Nephron (organoid): ENCODE measurements at regions not wholly inside any gene's neighbourhood (a gene's known extent, or its start where the extent isn't known, plus 50 kb on each side); places are given as distances from the start of the nearest gene placed in this dataset.

Source experiments
- H3K27ac Mint-ChIP-seq, 3 experiments: 2 replicates each; pipeline ENCODE4 v1.8.0; 2020; ENCODE audit warnings: mixed read lengths in 3 of 3, mild to moderate bottlenecking in 2 of 3, moderate library complexity in 1 of 3
- H3K27me3 Mint-ChIP-seq: 2 replicates; pipeline ENCODE4 v1.8.0; 2021; ENCODE audit warnings: low read depth, mild to moderate bottlenecking, moderate library complexity, mixed read lengths
- H3K36me3 Mint-ChIP-seq: 2 replicates; pipeline ENCODE4 v1.8.0; 2020; ENCODE audit warnings: low read depth, mixed read lengths
- H3K4me1 Mint-ChIP-seq: 2 replicates; pipeline ENCODE4 v1.8.0; 2020; ENCODE audit warnings: mixed read lengths
- H3K4me3 Mint-ChIP-seq, 3 experiments: 2 replicates each; pipeline ENCODE4 v1.8.0; 2020; ENCODE audit warnings: mild to moderate bottlenecking in 3 of 3, mixed read lengths in 3 of 3, moderate library complexity in 2 of 3
- H3K9me3 Mint-ChIP-seq: 2 replicates; pipeline ENCODE4 v1.8.0; 2020; ENCODE audit warnings: mixed read lengths
- TF ChIP-seq, protein P1 (sequence below), 3 experiments: fragments of 200-600 bp; sonication (generic); IDR thresholded peaks; one replicate each; pipeline ENCODE4 v1.5.0; 2021; ENCODE audit warnings: antibody characterized with exemption in 3 of 3; ENCODE audit not compliant: unreplicated experiment in 3 of 3

- H3K36me3 Mint-ChIP-seq = no peaks in the 10 kb centered on the region
- H3K4me1 Mint-ChIP-seq = no peaks in the 10 kb centered on the region
- TF ChIP-seq, protein P1, sequence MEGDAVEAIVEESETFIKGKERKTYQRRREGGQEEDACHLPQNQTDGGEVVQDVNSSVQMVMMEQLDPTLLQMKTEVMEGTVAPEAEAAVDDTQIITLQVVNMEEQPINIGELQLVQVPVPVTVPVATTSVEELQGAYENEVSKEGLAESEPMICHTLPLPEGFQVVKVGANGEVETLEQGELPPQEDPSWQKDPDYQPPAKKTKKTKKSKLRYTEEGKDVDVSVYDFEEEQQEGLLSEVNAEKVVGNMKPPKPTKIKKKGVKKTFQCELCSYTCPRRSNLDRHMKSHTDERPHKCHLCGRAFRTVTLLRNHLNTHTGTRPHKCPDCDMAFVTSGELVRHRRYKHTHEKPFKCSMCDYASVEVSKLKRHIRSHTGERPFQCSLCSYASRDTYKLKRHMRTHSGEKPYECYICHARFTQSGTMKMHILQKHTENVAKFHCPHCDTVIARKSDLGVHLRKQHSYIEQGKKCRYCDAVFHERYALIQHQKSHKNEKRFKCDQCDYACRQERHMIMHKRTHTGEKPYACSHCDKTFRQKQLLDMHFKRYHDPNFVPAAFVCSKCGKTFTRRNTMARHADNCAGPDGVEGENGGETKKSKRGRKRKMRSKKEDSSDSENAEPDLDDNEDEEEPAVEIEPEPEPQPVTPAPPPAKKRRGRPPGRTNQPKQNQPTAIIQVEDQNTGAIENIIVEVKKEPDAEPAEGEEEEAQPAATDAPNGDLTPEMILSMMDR (IDR thresholded peaks at IDR 0.05; ENCODE audit: unreplicated experiment in 3 of 3) = no peak
- H3K4me3 Mint-ChIP-seq = no peak overlapping the region
- H3K27me3 Mint-ChIP-seq = peaks cover 4% of the 10 kb centered on the region
- H3K9me3 Mint-ChIP-seq = peaks cover 3% of the 10 kb centered on the region
- no peak overlapping the region for H3K27ac Mint-ChIP-seq
Observed at GRCh38 chr13:85597790-85598500, 201.3 kb downstream of the SLITRK6 start.

DNA sequence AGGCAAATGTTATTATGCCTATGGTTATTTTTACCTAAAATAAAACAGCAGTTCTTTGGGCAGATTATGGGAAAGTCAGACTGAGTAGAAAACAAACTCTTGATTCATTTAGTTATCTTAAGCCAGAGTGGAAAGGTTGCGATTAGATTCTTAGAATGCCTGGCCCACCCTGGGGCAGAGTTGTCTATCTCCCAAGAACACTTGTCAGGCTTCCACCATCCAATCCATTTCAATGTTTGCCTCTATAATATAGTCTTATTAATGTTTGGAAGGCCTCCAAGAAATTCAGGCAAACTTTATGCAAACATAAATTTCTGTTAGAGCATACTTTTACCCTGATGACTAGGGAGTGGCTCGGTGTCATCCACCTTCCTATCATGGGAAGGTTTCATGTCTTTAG, 207.0 kb downstream of the SLITRK6 start:
- H3K4me3 Mint-ChIP-seq = no peak overlapping the region
- H3K4me1 Mint-ChIP-seq = no peaks in the 10 kb centered on the region
- peaks cover 4% of the 10 kb centered on the region for H3K27me3 Mint-ChIP-seq
- H3K36me3 Mint-ChIP-seq = no peaks in the 10 kb centered on the region
- H3K27ac Mint-ChIP-seq = no peak overlapping the region
- H3K9me3 Mint-ChIP-seq = no peaks in the 10 kb centered on the region
- TF ChIP-seq, protein P1 (IDR thresholded peaks at IDR 0.05; ENCODE audit: unreplicated experiment in 3 of 3) = no peak

DNA sequence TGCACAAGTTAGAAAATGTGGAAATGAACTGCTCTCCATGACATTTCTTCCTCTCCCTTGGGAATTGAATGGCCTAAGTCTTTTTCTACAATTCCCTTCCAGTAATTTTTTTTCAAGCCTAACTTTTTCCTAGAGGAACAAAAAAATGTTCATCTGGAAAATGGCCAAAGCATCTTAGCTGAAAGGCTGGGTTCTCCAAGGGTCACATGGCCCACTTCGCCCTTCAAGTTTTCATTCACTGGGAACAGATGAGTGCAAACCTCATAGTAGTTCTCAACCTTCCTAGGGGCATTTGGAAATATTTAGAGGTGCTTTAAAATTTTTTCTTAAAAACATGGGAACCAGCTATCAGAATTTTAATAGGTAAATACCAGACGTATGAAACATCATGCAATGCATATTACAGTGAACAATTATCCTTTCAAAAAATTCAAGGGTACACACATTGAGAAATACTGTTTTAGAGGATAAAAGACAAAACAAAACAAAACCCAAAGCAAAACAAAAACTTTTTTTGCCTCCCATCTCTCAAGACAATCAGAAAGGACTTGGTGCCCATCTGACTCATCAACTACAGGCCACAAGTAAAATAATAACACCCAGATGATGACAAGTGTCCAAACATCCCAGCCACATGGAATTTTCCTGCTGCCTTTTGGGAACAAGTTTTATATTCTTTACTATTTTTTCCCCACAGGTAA, 208.8 kb downstream of the SLITRK6 start:
- peaks cover 2% of the 10 kb centered on the region for H3K9me3 Mint-ChIP-seq
- TF ChIP-seq, protein P1 (IDR thresholded peaks at IDR 0.05; ENCODE audit: unreplicated experiment in 3 of 3) = no peak
- H3K27ac Mint-ChIP-seq = no peak overlapping the region
- no peak overlapping the region for H3K4me3 Mint-ChIP-seq
- H3K27me3 Mint-ChIP-seq = peaks cover 1% of the 10 kb centered on the region
- no peaks in the 10 kb centered on the region for H3K36me3 Mint-ChIP-seq
- H3K4me1 Mint-ChIP-seq = no peaks in the 10 kb centered on the region

GRCh38 chr13:85589021-85589420, 210.2 kb downstream of the SLITRK6 start:
- Mint-ChIP-seq H3K4me1 (no peaks in the 10 kb centered on the region), H3K4me3 (no peak overlapping the region), H3K27me3 (no peaks in the 10 kb centered on the region), H3K36me3 (no peaks in the 10 kb centered on the region), H3K9me3 (peaks cover 2% of the 10 kb centered on the region), H3K27ac (no peak overlapping the region)
- TF ChIP-seq, protein P1 (IDR thresholded peaks at IDR 0.05; ENCODE audit: unreplicated experiment in 3 of 3) = no peak

- Mint-ChIP-seq H3K9me3 (peaks cover 2% of the 10 kb centered on the region), H3K27me3 (no peaks in the 10 kb centered on the region), H3K36me3 (no peaks in the 10 kb centered on the region), H3K4me1 (no peaks in the 10 kb centered on the region), H3K27ac (no peak overlapping the region), H3K4me3 (no peak overlapping the region)
- TF ChIP-seq, protein P1 (IDR thresholded peaks at IDR 0.05; ENCODE audit: unreplicated experiment in 3 of 3) = no peak
Observed at GRCh38 chr13:85588359-85588758, 210.9 kb downstream of the SLITRK6 start.
